ENCODE measurements at regions not wholly inside any gene's neighbourhood (a gene's known extent, or its start where the extent isn't known, plus 50 kb on each side); places are given as distances from the start of the nearest gene placed in this dataset.
"Not testable (repeated sequence)": the region's sequence is repeated elsewhere in the genome, so short reads cannot be mapped to it uniquely, and the experiment has no call there.

- Histone ChIP-seq H3K36me3 (ENCODE audit: insufficient read depth in 1 of 2, low read depth in 1 of 2) (no peaks in the 10 kb centered on the region), H3K4me3 (no peak overlapping the region), H3K4me1 (peaks cover 15% of the 10 kb centered on the region), H3K27ac (no peak overlapping the region), H3K27me3 (ENCODE audit: insufficient read depth in 3 of 3, low read length in 2 of 3) (peaks cover 0 to 5% (median 0%) of the 10 kb centered on the region in 3 donors), H3K9me3 (no peaks in the 10 kb centered on the region)
- WGBS, 3 donors: 63 to 70% (median 67%) methylated on average over 3 of the region's 3 CpGs
- no peak for TF ChIP-seq CTCF (IDR thresholded peaks at IDR 0.05)
- intact Hi-C loops (cut with DNase I): no loop called here
- no peak for ATAC-seq
- DNase-seq: no peak
Measured at GRCh38 chr22:35483730-35484129, 56.9 kb upstream of the RASD2 start.

GRCh38 chr22:35484651-35485556 lies 55.7 kb upstream of the RASD2 start:
- intact Hi-C loops (cut with DNase I): no loop called here
- WGBS, 3 donors: 81 to 84% (median 82%) methylated on average over 16 of the region's 16 CpGs
- no peak for DNase-seq
- ATAC-seq: no peak
- TF ChIP-seq CTCF (IDR thresholded peaks at IDR 0.05): no peak
- Histone ChIP-seq H3K4me1 (peaks cover 15% of the 10 kb centered on the region), H3K4me3 (no peak overlapping the region), H3K36me3 (ENCODE audit: insufficient read depth in 1 of 2, low read depth in 1 of 2) (no peaks in the 10 kb centered on the region), H3K9me3 (no peaks in the 10 kb centered on the region), H3K27ac (no peak overlapping the region), H3K27me3 (ENCODE audit: insufficient read depth in 3 of 3, low read length in 2 of 3) (peaks cover 0 to 5% (median 0%) of the 10 kb centered on the region in 3 donors)

- DNase-seq (no peak), ATAC-seq (no peak)
- H3K4me3 ChIP-seq: no peak overlapping the region
- H3K9me3 ChIP-seq: no peaks in the 10 kb centered on the region
- no peaks in the 10 kb centered on the region for H3K36me3 ChIP-seq (ENCODE audit: insufficient read depth in 1 of 2, low read depth in 1 of 2)
- peaks cover 6% of the 10 kb centered on the region for H3K4me1 ChIP-seq
- H3K27me3 ChIP-seq (ENCODE audit: insufficient read depth in 3 of 3, low read length in 2 of 3): peaks cover 0 to 5% (median 0%) of the 10 kb centered on the region in 3 donors
- intact Hi-C loops (cut with DNase I): no loop called here
- no peak overlapping the region for H3K27ac ChIP-seq
- 87 to 96% (median 87%) methylated on average over 11 of the region's 11 CpGs for WGBS, 3 donors
- no peak for TF ChIP-seq CTCF (IDR thresholded peaks at IDR 0.05)
Measured at GRCh38 chr22:35486116-35486631, 54.5 kb upstream of the RASD2 start.

- H3K9me3 ChIP-seq; H3K4me3 ChIP-seq; DNase-seq; H3K4me1 ChIP-seq; intact Hi-C loops (cut with DNase I); H3K27me3 ChIP-seq (ENCODE audit: insufficient read depth in 3 of 3, low read length in 2 of 3); H3K36me3 ChIP-seq (ENCODE audit: insufficient read depth in 1 of 2, low read depth in 1 of 2); ATAC-seq; H3K27ac ChIP-seq: not testable (repeated sequence)
- 98 to 100% (median 100%) methylated on average over 1 of the region's 1 CpG for WGBS, 3 donors
Measured at GRCh38 chr22:35487623-35488022, 53.0 kb upstream of the RASD2 start.

- no peaks in the 10 kb centered on the region for H3K4me1 ChIP-seq
- H3K27ac ChIP-seq: no peak overlapping the region
- DNase-seq (no peak), ATAC-seq (no peak)
- WGBS, 3 donors: 58 to 66% (median 64%) methylated on average over 3 of the region's 3 CpGs
- peaks cover 0 to 5% (median 0%) of the 10 kb centered on the region in 3 donors for H3K27me3 ChIP-seq (ENCODE audit: insufficient read depth in 3 of 3, low read length in 2 of 3)
- no peak for TF ChIP-seq CTCF (IDR thresholded peaks at IDR 0.05)
- H3K36me3 ChIP-seq (ENCODE audit: insufficient read depth in 1 of 2, low read depth in 1 of 2): no peaks in the 10 kb centered on the region
- no peak overlapping the region for H3K4me3 ChIP-seq
- no peaks in the 10 kb centered on the region for H3K9me3 ChIP-seq
- intact Hi-C loops (cut with DNase I): no loop called here
Measured at GRCh38 chr22:35488513-35488912, 52.1 kb upstream of the RASD2 start.

All from psoas muscle (tissue), 7 donors.